ENCODE measurements at regions not wholly inside any gene's neighbourhood (a gene's known extent, or its start where the extent isn't known, plus 50 kb on each side); places are given as distances from the start of the nearest gene placed in this dataset.
"Not testable (repeated sequence)": the region's sequence is repeated elsewhere in the genome, so short reads cannot be mapped to it uniquely, and the experiment has no call there.

- H2BK20ac ChIP-seq (ENCODE audit: low read depth, low read length); in situ Hi-C loops (cut with MboI; ENCODE audit: low sequenced_read_pairs); H3K56ac ChIP-seq (ENCODE audit: extremely low read depth, insufficient read depth, low read length); H3K4ac ChIP-seq (ENCODE audit: low read depth, low read length); H2BK5ac ChIP-seq (ENCODE audit: low read depth, low read length, poor library complexity, severe bottlenecking); H4K91ac ChIP-seq (ENCODE audit: insufficient read depth, low read depth, low read length); H3K36me3 ChIP-seq (ENCODE audit: control insufficient read depth, insufficient read depth, low read length); H3K23ac ChIP-seq (ENCODE audit: low read depth, low read length); POLR2A ChIA-PET (ENCODE audit: unreplicated experiment); dilution Hi-C loops (cut with HindIII; ENCODE audit: low sequenced_read_pairs, unreplicated experiment); H2AFZ ChIP-seq (replicated peaks; ENCODE audit: low read length, poor library complexity); H2BK120ac ChIP-seq (ENCODE audit: low read depth, low read length); H2BK15ac ChIP-seq (ENCODE audit: low read depth, low read length); H3K18ac ChIP-seq (ENCODE audit: low read depth, low read length); H3K27ac ChIP-seq (ENCODE audit: insufficient read depth, low read length); H4K8ac ChIP-seq (ENCODE audit: low read depth in 2 of 2, low read length in 2 of 2); H3K9ac ChIP-seq (ENCODE audit: low read depth, low read length); H3K4me1 ChIP-seq (ENCODE audit: control insufficient read depth, insufficient read depth, low read length); H3K14ac ChIP-seq (replicated peaks; ENCODE audit: low read depth, low read length); H3K79me1 ChIP-seq (ENCODE audit: low read depth in 1 of 2, low read length in 2 of 2); intact Hi-C loops (cut with micrococcal nuclease); H2AK9ac ChIP-seq (replicated peaks; ENCODE audit: low read depth, low read length, poor library complexity); BruUV-seq (replicated peaks); H4K5ac ChIP-seq (ENCODE audit: low read depth, low read length); DNase-seq; H3K27me3 ChIP-seq (ENCODE audit: control insufficient read depth, insufficient read depth, low read length); H3K4me3 ChIP-seq (ENCODE audit: insufficient read depth, low read depth, low read length); ATAC-seq (ENCODE audit: low read depth); H3K9me1 ChIP-seq (ENCODE audit: insufficient read depth, low read length); H3K9me3 ChIP-seq (ENCODE audit: control insufficient read depth, insufficient read depth, low read length); CTCF ChIA-PET; H3K4me2 ChIP-seq (ENCODE audit: low read depth, low read length); H2AK5ac ChIP-seq (ENCODE audit: low read depth, low read length); H4K20me1 ChIP-seq (ENCODE audit: insufficient read depth, low read length): not testable (repeated sequence)
- no CpG with 5 or more reads among the region's 9 CpGs for WGBS, 2 experiments (ENCODE audit: extremely low coverage in 2 of 2, insufficient read length in 1 of 2)
Observed at GRCh38 chr2:94598075-94598713, 273.0 kb upstream of the TEKT4 start.

GRCh38 chr2:94600929-94601328 lies 270.3 kb upstream of the TEKT4 start:
- intact Hi-C loops (cut with micrococcal nuclease): not testable (repeated sequence)

More at GRCh38 chr2:94600929-94601328, 270.3 kb upstream of the TEKT4 start:
- H4K20me1 ChIP-seq (ENCODE audit: insufficient read depth, low read length); H3K9me1 ChIP-seq (ENCODE audit: insufficient read depth, low read length); POLR2A ChIA-PET (ENCODE audit: unreplicated experiment); H3K56ac ChIP-seq (ENCODE audit: extremely low read depth, insufficient read depth, low read length); H3K27me3 ChIP-seq (ENCODE audit: control insufficient read depth, insufficient read depth, low read length); H4K5ac ChIP-seq (ENCODE audit: low read depth, low read length); in situ Hi-C loops (cut with MboI; ENCODE audit: low sequenced_read_pairs); H3K4ac ChIP-seq (ENCODE audit: low read depth, low read length); H2BK15ac ChIP-seq (ENCODE audit: low read depth, low read length); H2AK9ac ChIP-seq (replicated peaks; ENCODE audit: low read depth, low read length, poor library complexity); DNase-seq; H2AK5ac ChIP-seq (ENCODE audit: low read depth, low read length); H3K4me1 ChIP-seq (ENCODE audit: control insufficient read depth, insufficient read depth, low read length); H3K36me3 ChIP-seq (ENCODE audit: control insufficient read depth, insufficient read depth, low read length); H4K8ac ChIP-seq (ENCODE audit: low read depth in 2 of 2, low read length in 2 of 2); H3K23ac ChIP-seq (ENCODE audit: low read depth, low read length); H3K18ac ChIP-seq (ENCODE audit: low read depth, low read length); H3K4me3 ChIP-seq (ENCODE audit: insufficient read depth, low read depth, low read length); H3K79me1 ChIP-seq (ENCODE audit: low read depth in 1 of 2, low read length in 2 of 2); ATAC-seq (ENCODE audit: low read depth); H3K27ac ChIP-seq (ENCODE audit: insufficient read depth, low read length); dilution Hi-C loops (cut with HindIII; ENCODE audit: low sequenced_read_pairs, unreplicated experiment); H2AFZ ChIP-seq (replicated peaks; ENCODE audit: low read length, poor library complexity); H3K9ac ChIP-seq (ENCODE audit: low read depth, low read length); H3K4me2 ChIP-seq (ENCODE audit: low read depth, low read length); H3K14ac ChIP-seq (replicated peaks; ENCODE audit: low read depth, low read length); H2BK5ac ChIP-seq (ENCODE audit: low read depth, low read length, poor library complexity, severe bottlenecking); BruUV-seq (replicated peaks); H2BK20ac ChIP-seq (ENCODE audit: low read depth, low read length); H3K9me3 ChIP-seq (ENCODE audit: control insufficient read depth, insufficient read depth, low read length); H2BK120ac ChIP-seq (ENCODE audit: low read depth, low read length); H4K91ac ChIP-seq (ENCODE audit: insufficient read depth, low read depth, low read length); CTCF ChIA-PET: not testable (repeated sequence)
- 80% methylated on average over 1 of the region's 4 CpGs; no CpG with 5 or more reads in 1 of the 2 experiments for WGBS, 2 experiments (ENCODE audit: extremely low coverage in 2 of 2, insufficient read length in 1 of 2)
